ENCODE measurements at regions not wholly inside any gene's neighbourhood (a gene's known extent, or its start where the extent isn't known, plus 50 kb on each side); places are given as distances from the start of the nearest gene placed in this dataset.
A peak's percentile ranks its signal among the peaks of the same experiment; 100 is the strongest.
"Not testable (repeated sequence)": the region's sequence is repeated elsewhere in the genome, so short reads cannot be mapped to it uniquely, and the experiment has no call there.

DNA sequence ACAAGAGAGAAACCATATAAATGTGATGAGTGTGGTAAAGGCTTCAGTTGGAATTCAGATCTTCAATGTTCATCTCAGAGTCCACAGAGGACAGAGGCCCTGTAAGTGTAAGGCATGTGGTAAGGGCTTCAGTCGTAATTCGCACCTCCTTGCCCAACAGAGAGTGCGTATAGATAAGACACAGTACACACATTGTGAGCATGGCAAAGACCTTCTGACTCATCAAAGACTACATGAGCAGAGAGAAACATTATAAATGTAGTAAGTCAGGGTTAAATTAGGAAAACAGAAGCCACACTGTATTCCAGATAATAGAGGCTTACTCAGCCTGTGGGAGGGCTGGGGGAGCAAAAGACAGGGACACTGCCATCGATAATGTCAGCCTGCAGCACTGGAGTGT, 98.1 kb upstream of the GPR39 start:
- DNase-seq (ENCODE audit: low read depth): not testable (repeated sequence)

DNA sequence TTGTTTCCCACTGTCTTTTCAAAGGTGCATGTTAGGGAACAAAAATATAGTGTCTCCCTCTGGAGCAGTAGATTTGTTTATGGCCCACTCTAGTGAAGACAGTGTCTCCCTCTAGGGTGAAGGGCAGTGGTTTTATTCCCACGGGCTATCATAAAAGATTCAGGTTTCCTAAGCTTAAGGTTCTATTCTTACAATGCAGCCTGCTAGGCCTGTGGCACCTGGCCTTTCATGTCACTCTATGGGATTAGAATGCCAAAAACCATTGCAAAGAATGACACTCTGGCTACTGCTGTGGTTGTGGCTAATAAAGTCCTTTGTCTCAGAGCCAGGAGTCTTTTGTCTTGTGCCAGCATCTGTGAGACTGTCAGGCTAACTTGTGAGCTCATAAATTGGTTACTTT, 92.6 kb upstream of the GPR39 start:
- peak; percentile 39 for DNase-seq (ENCODE audit: low read depth)

DNA sequence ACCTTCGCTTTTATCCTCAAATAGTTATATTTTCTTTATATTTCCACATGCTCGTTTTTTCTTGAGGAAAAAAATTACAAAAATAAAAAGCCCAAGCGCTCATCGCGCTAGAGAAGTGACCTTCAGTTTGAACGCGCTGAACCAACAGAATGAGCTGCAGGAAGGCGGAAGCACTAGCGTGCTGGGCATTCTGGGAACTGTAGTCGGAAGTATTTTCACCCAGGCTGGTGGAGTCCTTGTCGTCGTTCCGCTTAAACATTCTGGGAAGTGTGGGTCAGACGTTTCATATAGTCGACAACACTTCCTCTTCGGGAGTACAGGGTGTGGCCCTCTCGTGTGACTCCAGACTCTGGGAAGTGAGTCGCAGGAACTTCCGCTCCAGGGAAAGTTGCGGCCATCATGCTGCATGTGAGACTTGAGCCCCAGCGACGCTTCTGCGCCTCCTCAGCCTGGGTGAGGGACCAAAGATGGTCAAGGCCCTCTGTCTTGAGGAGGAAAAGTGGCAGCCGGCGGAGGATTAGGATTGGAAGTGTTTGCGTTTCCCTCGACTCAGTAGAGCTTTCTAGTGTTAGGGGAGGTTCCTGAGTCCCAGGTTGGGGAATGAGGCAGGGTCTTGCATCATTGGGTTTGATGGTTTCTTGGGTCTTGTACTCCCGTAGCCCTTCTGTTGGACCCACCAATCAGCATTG, 84.1 kb upstream of the GPR39 start:
- DNase-seq (ENCODE audit: low read depth): not testable (repeated sequence)

DNA sequence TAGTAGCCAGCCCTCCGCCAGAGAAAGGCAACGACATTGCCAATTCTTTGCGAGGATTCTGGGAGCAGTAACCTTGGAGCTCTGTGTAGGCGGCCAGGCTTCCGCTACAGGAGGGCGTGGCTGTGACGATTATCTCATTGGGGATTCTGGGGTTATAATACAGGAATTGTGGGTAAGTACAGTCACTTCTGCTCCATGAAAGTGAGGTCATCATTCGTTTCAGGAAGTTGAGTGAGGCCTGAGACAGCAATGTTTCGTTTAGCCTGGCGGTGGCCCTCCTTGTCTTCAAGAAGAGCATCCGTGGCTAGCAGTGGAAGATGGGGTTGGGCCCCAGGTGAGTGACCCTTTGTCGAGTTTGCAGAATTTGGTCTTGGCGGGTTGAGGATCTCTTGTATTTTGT, 79.5 kb upstream of the GPR39 start:
- DNase-seq (ENCODE audit: low read depth): not testable (repeated sequence)

DNA sequence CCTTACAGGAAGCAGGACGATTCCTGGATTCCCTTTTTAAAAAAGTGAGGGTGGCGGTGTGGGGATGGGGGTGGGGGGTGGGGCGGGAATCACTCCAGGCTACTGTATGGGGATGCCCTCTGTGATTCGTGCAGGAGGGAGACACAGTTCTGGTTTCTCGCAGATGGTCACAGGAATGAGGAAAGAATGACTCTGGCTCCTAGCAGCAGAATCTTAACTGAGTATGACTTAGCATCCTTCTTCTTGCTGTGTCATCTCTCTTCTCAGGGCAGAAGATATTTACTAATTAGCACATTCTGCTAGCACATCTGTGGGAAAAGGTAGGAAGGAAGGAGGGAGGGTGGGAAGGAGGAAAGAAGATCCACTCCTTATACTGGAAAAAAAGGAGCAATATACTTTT, 78.8 kb upstream of the GPR39 start:
- DNase-seq (ENCODE audit: low read depth): not testable (repeated sequence)

DNA sequence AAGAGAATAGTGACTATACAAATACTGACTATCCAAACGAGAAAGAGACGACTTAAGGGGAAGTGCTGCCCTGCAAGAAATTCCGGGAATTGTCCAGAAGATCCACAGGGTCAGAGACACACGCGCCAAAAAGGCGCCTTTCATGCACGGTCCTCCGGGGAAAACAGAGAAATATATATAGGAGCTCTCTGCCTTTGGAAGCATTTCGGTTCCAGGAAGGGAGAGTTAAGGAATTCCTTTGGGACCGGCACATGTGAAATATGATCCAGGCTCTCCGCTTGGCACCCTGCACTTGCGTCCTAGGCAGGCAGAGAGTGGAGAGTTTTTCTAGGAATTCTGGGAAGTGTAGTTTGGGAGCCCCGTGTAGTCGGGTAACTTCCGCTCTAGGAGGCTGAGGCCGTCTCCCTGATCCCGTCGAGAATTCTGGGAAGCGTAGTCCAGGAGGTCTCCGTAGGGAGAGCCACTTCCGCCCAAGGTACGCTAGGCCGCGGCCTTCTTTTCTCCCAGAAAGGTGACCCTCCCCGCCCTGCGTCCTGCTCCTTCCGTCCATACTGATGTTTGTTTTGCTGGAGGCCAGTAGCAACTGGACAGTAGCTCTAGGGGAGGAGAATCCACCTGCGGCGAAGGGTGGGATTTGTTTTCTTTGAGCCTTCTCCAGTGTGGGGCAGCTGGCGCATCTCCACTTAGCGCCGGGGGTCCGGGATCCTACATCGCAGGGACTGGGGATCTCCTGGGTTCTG, 69.4 kb upstream of the GPR39 start:
- DNase-seq (ENCODE audit: low read depth): peak; percentile 71

DNA sequence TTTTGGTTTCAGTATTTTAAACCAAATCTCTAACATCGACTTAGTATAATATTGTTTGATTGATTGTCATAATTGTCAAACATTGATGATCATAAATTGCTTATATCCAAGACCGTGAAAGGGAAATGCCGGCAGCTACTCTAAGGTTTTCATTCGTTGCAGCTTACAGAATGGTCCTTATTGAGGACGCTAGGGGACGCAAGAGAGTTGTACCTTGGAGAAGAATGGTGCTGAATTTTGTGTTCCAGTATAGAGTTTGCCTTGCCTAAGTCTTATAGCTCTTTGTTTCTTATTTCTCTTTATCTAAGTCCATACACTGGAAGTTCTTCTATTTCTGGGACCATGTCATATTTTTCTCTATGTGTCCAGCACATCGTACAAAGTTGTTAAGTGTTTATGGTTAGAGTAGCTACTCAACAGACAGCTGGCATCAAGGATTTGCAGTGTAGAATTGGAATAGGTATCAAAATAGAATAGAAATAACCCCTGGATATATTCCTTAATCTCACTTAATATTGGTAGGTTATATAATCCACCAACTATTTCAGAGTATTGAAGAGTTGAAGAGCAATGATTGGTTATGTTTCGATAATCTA, 67.4 kb upstream of the GPR39 start:
- peak; percentile 66 for DNase-seq (ENCODE audit: low read depth)

DNA sequence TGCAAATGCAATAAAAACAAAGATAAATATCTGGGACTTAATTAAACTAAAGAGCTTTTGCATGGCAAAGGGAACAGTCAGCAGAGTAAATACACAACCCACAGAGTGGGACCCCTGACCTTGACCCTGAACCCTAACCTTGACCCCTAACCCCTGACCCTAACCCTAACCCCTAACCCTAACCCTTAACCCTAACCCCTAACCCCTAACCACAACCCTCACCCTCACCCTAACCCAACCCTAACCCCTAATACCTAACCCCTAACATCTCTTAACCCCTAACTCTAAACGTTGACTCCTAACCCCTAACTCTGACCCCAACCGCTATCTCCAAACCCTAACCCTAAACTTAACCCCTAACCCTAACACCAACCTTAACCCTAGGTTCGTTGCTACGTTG, 64.9 kb upstream of the GPR39 start:
- DNase-seq (ENCODE audit: low read depth): not testable (repeated sequence)

DNA sequence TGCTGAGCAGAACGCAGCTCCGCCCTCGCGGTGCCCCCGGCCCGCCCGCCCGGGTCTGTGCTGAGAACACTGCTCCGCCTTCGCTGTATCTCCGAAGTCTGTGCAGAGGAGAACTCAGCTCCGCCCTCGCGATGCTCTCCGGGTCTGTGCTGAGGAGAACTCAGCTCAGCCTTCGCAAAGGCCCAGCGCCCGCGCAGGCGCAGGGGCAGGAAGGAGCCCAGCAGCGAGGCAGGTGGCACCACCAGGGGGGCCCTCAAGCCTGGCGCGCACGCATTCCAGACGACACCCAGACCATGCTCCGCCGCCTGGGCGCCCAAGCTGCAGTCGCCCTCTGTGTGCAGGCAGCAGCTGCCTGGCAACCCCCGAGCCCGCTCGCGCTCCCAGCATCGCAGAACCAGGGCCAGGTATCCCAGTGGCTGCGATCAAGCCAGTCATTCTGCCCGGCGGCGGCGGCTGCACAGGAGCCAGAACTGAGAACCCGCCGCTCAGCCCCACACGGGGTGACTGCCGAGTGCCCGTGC, 64.1 kb upstream of the GPR39 start:
- DNase-seq (ENCODE audit: low read depth): peak; percentile 52

DNA sequence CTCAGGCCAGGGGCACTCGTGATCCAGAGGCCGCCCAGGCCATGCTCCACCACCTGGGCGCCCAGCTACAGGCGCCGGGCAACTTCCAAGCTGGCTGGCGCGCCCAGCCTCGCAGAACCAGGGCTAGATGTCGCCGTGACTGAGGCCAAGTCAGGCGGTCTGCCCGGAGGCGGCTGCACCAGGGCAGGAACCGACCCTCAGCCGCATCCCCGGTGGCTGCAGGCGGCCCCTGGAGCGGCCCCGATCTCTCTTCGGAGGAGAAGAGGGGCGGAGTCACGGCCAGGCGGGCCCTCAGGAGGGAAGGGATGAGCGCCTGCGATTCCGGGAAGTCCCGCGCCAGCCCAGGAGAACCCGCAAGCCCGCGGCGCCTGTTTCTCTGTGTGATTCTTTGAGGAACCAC, 63.2 kb upstream of the GPR39 start:
- peak; percentile 14 for DNase-seq (ENCODE audit: low read depth)

DNA sequence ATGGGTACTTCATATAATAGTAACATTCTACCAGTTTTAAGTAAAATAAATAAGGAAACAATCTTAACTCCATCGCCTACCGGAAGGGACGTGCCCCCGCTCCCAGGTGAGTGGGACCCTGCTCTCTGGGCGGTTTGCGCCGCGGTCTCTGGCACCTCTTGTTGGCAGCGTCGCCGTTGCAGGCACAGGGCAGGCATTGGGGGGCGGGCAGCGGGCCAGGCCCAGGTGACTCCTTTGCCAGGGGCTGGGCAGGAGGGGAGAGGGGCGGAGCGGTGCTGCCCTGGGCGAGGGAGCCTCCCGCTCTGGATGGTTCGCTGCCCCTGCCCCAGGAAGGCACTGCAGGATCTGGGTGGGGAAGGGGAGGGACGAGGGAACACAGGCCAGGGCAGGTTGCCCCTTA, 55.6 kb upstream of the GPR39 start:
- not testable (repeated sequence) for DNase-seq (ENCODE audit: low read depth)

DNA sequence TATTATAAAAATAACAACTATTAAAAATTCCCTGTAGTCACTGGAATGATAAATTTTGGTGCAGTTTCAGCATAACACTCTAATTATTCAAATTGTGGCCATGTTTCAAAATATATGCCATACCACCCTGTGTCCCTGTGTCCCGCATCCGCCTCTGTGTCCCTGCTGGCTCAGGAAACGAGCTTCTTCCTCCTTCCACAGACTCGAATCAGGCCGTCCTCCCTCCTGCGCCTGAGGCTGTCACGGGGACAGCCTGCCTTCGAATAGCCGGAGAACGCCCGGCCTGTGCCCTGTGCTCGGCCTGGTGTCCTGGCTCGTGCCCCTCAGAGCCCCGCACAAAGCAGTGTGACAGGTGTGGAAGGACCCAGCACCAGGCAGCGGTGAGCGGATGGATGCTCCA, 55.1 kb upstream of the GPR39 start:
- not testable (repeated sequence) for DNase-seq (ENCODE audit: low read depth)

DNA sequence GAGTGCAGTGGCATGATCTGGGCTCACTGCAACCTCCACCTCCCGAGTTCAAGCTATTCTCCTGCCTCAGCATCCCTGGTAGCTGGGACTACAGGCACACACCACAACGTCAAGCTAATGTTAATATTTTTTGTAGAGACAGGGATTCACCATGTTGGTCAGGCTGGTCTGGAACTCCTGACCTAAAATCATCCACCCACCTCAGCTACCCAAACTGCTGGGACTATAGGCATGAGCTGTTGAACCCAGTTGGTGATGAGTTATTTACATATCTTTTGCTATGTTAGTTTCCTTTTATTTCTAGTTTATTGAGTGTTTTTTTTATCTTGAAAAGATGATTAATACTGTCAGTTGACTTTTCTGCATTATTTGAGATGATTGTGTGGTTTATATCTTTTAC, 53.3 kb upstream of the GPR39 start:
- not testable (repeated sequence) for DNase-seq (ENCODE audit: low read depth)

DNA sequence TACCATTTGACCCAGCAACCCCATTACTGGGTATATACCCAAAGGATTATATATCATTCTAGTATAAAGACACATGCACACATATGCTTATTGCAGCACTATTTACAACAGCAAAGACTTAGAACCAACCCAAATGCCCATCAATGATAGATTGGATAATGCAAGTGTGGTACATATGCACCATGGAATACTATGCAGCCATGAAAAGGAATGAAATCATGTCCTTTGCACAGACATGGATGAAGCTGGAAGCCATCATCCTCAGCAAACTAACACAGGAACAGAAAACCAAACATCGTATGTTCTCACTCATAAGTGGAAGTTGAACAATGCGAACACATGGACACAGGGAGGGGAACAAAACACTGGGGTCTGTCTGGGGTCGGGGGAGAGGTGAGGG, 50.6 kb upstream of the GPR39 start:
- not testable (repeated sequence) for DNase-seq (ENCODE audit: low read depth)

DNA sequence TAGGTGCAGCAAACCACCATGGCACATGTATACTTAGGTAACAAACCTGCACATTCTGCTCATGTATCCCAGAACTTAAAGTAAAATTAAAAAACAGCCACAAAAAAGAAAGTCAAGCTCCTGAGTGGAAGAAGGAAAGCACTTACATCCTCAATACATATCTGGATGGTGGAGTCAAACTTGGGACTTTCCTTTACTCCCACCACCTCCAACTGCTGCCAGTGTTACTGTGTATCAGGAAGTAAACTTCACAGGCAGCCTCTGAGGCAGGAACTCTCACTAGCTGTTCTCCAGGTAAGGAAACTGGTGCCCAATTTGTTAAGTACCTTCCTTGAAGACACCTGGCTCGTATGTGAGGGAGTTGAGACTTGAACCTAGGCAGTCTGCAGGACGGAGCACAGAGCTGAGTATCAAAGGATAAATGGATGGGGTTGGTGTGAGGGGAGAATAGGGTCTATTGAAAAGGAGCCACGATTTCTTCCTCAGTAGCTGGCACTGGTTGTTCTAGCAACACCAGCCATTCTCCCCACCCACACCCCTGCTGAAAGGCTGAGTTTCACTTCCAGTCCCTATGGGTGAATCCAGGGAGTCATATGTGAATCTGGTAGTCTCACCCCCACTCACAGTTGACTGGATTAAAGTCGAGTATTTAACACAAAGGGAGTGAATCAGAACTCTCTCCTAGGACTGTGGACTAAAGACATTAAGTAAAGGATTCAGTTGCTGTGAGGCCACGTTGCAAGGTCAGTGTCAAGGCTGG, 50.0 kb upstream of the GPR39 start:
- DNase-seq (ENCODE audit: low read depth): no peak

Measured in LHCN-M2 (cell line).